SW 1271 (cell line): ENCODE measurements at regions not wholly inside any gene's neighbourhood (a gene's known extent, or its start where the extent isn't known, plus 50 kb on each side); places are given as distances from the start of the nearest gene placed in this dataset.

Source experiments
- DNase-seq, 2 experiments: peaks; one replicate each; lab custom pipeline; 2025; lab: John Stamatoyannopoulos, UW

DNA sequence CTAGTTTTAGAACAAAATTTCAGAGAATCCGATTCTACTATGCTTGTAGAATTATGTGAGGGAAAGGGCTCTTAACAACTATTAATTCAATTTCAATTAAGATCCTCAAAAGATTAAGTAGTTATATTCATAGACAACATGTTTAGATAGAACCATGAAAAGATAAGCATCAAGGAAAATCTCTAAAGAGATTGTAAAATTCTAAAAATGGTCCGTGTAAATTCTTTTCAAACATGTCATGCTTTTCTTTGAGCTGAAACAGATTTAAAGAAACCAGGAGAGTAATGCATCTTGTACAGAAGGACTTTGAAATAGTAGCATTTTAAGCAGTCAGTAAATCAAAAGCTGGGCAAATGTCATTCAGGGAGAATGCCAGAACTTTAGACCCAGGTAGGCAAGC, 1080.6 kb upstream of the B3GALT2 start:
- no peak for DNase-seq

DNA sequence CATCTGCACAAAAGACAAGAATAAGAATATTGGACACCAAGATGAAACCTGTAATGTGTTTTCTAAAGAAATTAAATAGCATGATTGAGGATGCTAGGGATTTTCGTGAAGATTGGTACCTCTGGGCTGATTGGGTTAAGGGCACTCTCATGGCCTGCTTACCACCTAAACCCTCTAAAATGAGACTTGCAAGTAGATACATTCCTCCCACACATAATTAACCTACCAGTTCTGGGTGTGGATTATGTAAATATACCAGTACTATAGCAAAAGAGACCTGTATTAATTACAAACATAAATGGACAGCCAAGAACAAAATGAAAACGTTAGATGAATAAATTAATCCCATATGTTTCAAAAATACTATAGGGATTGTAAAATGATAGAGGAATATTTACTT, 1069.6 kb upstream of the B3GALT2 start:
- no peak for DNase-seq

DNA sequence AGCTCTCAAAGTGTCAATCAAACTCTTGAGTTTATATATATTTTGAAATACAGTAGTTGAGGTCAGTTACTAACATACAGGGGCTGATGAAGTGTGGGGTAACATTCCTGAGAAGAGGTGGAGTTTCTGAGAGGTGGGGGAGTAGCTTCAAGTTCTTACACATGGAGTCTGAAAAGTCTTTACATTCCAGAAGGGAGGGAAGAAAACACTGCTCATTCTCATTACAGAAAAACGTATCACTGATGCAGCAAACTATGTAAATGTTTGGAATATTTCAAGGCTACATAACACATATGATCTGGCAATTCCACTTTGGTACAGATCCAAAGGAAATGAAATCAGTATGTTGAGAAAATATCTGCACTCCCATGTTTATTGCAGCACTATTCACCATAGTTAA, 1065.8 kb upstream of the B3GALT2 start:
- no peak for DNase-seq

DNA sequence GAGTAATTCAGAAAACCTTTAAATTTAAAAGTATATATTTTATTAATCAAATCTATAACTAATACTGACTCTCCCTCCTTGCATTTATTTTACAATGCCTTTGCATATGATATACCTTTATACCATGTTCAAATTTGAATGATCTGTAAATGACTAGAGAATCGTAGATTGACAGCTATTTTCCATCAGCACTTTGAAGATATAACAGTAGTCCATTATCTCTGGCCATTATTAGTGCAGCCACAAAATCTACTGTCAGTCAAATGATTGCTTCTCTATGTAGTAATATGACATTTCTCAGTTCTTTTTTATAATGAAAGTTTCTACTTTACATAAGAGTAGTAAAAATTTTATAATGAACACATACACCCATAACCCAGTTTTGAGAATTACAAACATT, 1054.8 kb upstream of the B3GALT2 start:
- no peak for DNase-seq

DNA sequence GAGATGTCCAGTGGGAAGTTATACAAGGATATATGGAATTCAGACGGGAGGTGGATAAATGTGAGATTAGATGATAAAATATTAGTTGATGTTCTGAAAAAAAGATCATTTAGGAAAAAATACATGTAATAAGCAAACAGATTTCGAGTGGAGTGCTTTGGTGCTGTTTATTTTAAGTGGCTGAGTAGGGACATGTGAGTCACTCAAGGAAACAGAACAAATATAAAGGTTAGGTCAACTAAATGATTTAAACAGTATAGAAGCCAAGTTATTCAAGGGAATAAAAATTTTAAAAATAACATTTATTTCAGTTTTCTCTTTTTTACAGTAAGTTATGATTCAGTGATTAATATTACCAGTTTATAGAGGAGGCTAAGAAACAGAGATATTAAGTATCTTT, 1046.7 kb upstream of the B3GALT2 start:
- DNase-seq, result no peak

DNA sequence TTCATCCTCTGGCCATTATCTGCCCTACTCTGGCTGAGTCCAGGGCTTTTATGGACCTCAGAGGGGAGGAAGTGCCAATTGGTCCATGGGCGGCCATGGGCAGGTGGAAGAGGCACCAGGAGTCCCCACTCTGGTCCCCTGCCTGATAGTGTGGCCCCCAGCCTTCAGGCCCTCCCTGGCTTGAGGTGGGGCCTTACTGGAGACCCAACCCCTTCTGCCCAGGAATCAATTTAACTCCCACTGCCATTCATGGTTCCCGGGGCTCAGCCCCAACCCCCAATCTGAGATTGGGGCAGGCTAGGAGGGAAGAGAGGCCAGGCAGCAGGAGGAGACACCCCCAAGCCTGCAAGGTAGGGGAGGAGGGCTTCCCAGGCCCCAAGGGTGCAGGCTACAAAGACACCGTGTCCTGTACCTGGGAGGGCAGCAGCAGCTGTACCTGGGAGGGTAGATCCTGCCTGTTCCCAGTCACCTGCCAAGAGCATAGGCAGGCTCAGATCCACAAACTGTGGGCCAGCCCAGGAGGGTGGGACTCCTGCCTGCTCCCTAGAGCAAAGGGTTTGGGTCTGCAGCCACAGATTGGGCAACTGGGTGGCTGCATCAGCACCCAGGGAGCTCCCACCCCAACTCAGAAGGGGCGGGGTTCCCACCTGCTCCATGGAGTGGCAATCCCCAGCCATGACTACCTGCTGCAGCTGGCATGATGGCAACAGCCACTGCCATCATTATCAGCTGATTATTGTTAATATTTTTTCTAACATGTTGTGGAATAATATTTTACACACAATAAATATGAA, 1044.1 kb upstream of the B3GALT2 start:
- DNase-seq, result no peak

DNA sequence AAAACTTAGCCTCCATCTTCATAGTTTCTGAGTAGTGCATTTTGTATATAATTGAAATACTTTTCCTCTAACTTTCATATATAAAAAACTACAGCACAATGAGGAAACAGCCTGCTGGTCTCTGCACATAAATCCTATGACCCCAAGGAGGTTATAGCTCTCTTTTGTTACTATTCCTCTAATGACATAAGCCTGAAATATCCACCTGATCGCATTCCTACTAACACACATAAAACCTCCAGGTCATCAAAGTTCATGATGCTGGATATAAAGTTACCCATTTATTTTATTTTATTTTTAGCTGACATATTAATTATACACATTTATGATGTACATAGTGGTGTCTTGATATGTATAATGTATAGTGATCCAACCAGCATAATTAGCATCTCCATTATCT, 1042.0 kb upstream of the B3GALT2 start:
- DNase-seq, result no peak

DNA sequence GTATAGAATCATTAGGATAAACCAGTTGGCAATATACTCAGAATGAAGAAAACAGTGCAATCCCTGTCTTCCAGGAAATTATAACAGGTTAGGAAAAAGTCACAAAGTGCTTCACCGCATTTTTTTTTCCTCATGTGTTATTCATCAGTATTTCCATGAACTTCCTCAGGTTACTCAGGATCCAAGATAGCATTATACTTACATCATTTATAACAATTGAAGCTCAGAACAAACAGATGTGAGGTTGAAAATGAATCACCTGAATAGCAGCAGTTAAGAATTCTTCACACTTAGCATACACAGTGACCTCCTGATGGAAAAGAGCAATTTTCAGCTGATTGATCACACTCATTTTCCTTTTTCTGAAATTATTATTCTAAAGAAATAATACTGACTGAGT, 1040.7 kb upstream of the B3GALT2 start:
- no peak for DNase-seq

DNA sequence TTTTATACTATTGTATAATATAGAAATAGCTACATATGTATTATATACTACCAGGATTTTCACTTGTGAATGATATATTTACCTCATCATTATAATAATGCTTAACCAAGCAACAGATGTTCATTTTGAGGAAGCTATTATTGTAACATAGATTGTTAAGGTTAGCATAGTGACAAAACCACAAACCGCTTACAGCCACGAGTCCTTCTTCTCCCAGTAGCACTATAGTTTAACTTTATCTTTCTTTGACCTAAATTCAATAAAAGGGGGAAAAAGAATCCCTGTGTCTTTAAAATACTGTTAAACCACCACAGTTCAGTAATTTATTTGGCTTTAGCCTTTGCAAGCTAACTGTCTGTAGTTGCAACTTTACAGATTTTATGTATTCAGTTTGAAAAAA, 1039.4 kb upstream of the B3GALT2 start:
- no peak for DNase-seq

DNA sequence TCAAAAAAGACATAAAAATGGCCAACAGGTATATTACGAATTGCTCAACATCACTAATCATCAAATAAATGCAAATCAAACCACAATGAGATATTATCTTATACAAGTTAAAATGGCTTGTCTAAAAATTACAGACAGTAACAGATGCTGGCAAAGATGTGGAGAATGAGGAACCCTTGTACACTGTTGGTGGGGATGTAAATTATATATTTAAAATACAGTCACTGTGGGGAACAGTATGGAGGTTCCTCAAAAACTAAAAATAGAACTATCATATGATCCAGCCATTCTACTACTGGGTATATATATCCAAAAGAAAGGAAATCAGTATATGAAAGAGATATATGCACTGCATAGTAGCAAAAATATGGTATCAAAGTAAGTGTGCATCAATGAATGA, 1037.2 kb upstream of the B3GALT2 start:
- DNase-seq, result no peak

DNA sequence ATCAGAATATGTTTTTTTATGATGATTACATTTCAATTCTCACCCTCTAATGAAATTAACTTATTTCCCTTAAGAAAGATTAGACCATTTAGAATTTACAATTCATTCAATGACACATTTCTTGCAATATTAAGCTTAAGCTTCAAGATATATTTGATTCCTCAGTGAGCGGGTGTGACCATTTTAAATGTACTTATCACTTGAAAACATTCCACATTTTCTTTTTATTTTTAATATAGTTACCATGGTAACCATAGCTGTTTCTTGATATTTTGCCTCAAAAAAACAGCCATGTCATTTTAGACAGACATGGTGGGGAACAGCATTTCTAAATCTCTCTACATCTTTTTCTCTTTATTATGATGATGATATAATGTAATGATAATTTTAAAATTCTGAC, 1029.0 kb upstream of the B3GALT2 start:
- no peak for DNase-seq

DNA sequence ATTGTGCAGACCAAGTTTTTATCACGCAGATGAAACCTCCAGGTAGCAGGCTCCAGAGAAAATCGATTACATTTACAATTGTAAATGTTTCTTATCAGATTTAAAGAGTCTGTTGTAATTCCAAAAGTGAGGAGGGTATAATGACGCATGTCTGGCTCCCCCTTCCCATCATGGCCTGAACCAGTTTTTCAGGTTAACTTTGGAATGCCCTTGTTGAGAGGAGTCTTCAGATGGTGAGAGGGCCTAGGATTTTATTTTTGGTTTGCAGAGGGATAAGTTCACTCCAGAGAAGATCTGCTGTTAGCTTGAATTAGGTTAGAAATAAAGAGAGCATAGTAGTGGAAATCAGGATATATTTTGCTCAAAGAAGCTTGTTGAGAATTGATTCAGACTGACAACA, 1028.3 kb upstream of the B3GALT2 start:
- DNase-seq, result no peak

DNA sequence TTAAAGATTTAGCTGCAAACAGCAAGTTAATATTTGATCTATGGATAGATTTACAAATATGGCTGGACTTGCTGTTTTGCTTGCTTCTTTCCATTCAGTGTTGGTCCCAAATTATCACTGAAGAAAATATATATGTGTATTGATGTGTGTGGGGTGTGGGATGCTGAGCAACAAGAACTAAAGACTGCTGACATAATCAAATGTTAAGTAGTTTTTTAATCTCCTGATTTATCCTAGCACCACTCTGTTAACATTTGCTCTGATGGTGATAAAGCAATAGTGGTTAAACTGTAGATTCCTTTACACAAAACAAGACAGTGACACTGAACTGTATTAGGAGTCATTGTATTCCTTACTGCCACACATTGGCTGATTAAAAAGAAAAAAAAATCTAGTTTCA, 1023.5 kb upstream of the B3GALT2 start:
- DNase-seq, result no peak

DNA sequence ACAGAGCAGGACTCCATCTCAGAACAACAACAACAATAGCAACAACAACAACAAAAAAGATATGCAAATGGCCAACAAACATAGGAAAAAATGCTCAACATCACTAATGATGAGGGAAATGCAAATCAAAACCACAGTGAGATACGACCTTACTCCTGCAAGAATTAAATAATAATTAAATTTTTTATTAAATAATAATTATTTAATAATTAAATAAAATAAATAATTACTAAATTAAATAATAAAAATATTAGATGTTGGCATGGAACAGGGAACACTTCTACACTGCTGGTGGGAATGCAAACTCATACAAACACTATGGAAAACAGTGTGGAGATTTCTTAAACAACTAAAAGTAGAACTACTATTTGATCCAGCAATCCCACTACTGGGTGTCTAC, 1022.3 kb upstream of the B3GALT2 start:
- DNase-seq, result no peak

DNA sequence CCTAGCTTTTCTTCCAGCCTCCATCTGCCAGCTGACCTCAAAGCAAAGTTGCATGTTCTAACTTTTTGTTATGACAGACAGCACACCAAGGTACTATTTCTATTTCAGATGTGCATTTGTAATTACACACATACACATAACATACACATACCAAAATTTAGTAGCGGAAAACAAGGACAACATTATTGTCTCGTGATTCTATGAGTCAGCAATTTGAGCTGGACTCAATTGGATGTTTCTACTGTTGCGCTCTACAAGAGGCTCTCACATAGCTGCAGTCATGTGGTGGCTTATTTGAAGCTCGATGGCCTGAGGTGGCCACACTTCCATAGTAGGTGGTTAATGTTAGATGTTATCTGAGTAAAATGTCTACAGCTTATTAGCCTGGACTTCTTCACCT, 1010.1 kb upstream of the B3GALT2 start:
- no peak for DNase-seq

DNA sequence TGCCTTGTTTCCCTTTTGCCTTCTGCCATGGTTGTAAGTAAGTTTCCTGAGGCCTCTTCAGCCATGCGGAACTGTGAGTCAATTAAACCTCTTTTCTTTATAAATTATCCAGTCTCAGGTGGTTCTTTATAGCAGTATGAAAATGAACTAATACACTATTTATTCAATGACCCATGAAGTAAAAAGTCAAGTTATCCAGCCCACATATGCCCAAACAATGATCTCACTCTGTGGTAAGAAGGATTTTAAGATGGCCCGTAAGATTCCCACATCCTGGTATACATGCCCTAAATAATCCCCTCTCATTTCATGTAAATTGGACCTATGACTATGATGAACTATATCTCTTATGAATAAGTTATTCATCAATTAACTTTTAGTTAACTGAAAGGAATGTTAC, 1008.3 kb upstream of the B3GALT2 start:
- DNase-seq, result no peak

DNA sequence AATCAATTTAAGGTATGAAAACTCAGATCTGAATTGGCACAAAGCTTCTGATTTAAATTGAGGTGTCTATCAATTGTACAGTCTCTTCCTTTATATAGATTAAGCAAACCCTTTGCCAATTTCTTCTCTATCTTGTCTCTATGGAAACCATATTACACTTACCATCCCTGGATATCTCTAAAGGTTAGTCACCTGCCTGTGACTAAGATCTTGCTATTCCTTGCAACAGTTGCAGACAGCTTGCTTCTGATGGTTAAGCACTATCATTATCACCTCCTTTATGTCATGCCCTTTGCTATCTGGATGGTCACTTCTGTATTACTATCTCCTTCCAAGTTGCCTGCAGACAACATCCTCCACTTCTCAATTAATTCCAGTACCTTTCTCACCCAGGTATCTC, 998.6 kb upstream of the B3GALT2 start:
- no peak for DNase-seq

DNA sequence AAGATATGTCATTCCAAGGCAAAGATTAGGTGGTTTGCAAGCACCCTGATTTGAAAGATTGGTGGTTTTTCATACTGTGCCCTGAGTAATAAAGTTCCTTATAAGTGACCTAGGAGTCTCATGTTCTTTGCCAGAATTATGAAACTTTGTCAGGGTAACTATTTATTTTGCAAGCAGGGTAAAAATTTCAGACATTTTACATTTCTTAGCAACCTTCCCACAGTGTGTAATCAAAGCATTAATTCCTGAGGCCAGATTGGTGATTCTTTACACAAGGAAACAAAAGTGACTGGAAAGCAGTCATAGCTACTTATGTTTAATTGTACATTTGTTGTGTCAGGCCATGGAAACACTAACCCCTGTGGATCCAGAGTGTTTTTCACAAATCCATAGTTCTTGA, 998.0 kb upstream of the B3GALT2 start:
- no peak for DNase-seq

DNA sequence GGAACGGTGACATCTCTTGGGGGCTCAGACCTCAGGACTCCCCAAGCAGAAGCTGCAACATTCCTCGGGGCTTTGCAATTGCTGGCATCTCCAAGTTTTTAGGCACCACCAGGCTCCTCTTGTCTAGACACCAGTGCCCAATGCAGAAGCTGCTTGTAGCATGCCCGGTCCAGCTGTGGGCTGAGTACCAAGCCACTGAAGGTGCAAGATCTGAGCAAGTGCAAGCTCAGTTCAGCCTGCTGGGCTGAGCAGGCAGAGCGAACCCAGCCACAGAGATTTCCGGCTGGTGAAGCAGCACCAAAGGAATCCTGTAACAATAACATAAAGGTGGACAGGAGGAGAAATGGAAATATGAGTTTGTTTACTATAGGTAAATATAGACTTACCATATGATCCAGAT, 995.4 kb upstream of the B3GALT2 start:
- DNase-seq, result no peak

DNA sequence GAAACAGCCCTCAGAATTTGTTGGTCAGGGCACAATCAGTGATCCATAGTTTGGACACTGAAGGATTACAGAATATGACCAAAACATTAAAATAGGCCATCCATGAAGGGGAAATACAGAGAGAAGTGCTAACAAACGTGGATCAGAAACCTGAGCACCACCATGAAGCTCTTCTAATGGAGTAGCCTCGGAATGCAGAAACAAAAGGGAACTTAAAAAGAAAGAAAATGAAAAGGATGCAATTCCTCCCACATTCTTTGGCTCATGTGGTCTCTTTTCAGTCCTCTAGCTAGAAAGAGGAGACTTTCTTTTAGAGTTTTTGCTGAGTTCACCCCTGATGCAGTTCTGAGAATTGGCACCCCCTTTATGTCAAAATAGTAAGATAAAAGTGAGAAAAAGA, 989.8 kb upstream of the B3GALT2 start:
- no peak for DNase-seq

DNA sequence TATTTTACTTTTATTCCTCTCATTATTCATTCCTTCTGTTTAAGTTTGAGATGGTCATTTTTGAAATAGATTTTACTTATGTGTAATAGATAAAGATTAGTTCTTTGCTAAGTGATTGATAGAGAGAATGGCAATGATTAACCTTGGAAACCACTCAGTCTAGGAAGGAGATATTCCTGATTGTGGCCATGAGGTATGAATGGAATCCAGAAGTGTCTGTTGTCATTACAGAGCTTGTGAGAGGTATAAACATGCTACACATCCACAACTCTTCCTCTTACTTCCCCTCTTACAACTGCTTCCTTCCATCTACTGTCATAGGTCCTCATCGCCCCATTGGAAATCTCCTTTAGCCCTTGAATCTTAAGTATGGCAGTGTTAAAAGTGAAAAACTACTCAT, 988.8 kb upstream of the B3GALT2 start:
- no peak for DNase-seq

DNA sequence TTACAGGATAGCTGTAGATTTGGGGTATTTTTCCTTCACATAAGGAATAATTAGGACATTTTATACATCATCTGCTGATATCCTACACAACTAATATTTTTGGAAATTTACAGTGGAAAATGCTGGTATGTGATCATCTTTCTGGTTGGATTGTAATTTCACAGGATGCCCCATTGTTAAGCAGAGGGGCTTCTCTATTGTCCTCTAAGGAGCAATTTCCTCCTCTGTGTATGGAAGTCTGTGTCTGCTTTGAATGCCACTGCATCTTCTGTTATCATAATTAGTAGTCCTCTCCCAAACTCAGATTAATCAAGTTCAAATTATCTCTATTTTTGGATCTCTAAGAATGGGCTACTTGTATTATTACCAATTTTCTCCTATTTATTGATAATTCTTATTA, 988.1 kb upstream of the B3GALT2 start:
- no peak for DNase-seq

DNA sequence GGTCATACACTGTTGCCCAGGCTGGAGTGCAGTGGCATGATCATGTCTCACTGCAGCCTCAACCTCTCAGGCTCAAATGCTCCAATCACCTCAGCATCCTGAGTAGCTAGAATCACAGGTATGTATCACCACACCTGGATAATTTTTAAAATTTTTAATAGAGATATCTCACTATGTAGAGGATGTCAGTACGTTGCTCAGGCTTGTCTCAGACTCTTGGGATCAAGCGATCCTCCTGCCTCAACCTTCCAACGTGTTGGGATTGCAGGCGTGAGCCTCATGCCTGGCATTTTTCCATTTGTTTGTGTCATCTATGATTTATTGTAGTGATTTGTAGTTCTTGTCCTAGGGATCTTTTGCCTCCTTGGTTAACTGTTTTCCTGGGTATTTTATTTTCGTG, 985.2 kb upstream of the B3GALT2 start:
- no peak for DNase-seq

DNA sequence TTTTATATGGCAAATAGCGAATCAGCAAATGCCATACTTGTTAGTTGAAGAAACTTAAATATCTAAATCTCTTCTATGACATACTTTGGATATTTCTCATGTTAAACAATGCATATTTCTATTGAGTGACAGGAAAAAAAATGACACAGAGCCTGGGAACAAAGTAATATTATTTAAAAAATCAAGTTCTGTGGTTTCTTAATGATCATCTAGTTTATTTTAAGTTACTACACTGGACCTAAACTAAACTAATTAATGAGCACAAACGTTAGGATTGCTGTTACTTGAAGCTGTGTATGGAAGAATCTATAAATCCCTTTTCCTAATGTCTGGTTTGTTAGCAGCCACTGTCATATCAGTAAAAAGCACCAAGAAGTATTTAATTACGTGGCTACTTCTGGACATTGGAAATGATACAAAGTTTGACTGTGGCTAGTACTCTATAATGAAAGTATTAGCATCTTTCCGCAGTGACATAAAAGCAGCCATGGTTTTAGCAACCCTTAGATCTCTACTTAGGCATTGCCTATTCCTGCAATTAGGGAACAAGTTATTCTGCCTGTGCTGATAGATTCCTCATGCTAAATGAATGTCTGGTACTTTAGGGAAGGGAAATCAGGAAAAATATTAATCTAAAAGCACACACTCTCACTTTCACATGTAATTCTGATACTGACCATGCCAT, 981.7 kb upstream of the B3GALT2 start:
- DNase-seq, result no peak
